Amniotic stem cell (primary cell): ENCODE measurements at regions not wholly inside any gene's neighbourhood (a gene's known extent, or its start where the extent isn't known, plus 50 kb on each side); places are given as distances from the start of the nearest gene placed in this dataset.

ENCODE experiments used
- DNase-seq: peaks from one replicate; lab custom pipeline; 2025; lab: John Stamatoyannopoulos, UW

DNA sequence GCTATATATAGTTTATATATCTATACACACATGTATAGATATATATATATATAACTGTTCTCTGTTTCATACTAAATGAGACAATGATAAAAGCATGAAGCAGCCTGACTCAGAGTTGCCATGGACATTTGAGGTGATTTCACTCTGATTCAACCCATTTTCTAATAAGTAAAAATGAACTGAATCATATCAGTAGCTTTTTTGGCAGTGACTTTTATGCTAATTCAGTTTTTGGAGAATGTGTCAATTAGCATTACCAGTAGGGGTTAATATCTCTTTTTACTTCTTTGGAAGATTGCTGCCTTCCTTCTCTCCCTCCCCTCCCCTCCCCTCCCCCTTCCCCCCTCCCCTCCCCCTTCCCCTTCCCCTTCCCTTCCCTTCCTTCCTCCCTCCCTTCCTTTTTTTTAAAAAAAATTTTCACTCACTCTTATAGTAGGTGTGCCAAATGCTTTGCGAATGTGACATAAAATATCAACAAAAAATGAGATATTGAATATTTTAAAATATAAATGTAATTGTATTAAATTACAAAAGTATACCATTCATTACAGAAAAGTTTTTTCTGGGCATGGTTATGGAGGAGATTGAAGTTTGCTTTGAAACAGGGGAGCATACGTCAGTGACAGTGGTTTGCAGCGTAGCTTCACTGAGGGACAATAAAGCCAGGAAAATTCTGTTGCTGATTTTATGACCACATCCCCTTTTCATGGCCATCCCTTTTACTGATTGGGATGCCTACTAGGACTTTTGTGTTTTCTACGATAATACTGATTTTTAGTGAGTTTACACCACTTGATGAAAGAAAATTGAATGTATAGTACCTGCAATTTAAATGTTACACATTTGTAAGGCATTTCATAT lies 64.0 kb upstream of the KLF6 start:
- peak; percentile 54 for DNase-seq

DNA sequence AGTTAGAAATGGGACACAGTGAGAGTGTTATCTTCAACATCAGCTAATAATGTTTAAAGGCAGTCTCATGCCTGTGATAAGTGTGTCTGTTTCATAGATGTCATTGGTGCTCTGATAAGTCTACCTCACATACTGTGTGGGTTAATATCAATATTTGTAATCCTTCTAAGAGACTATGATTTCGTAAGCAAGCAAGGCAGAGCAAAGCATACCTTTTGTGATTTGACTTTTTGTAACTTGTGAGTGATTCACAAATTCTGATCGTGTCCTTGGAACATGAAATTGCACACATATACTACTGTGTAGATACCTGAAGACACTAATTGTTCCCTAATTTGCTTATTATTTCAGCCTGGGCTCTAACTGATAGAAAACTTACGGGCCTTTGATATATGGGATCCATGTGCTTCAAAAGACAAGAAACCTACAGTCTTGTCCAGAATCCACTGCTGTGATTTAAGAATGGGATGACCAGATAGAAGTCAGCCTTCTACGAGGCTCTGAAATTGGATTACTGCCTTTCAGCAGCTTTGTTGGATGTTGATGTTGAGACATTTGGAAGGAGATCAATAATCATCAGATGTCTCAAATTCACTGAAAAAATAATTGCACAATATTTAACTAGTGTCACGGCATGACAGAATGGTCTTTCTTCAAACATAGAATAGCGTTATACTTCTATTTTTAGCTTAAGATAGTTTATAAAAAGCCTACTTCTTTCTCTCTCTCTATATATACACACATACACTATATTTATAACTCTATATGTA lies 63.2 kb upstream of the KLF6 start:
- no peak for DNase-seq

DNA sequence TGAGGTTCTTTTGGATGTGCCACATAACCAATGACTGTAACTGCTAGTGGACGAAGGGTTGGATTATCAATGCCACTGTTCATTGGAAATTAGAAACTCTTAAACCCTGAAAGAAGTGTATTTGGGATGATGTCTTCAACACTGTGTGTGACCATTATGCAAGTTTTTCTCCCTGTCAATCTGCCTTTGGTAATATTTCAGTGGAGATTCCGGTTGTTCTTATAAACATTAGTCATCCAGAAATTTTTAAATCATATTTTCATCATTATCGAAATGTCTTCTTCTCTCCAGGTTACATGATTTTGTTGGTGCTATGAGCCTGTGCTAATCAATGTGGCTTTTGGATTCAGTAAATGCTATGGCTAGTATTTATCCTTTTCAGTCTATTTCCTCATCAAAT lies 61.7 kb upstream of the KLF6 start:
- no peak for DNase-seq

DNA sequence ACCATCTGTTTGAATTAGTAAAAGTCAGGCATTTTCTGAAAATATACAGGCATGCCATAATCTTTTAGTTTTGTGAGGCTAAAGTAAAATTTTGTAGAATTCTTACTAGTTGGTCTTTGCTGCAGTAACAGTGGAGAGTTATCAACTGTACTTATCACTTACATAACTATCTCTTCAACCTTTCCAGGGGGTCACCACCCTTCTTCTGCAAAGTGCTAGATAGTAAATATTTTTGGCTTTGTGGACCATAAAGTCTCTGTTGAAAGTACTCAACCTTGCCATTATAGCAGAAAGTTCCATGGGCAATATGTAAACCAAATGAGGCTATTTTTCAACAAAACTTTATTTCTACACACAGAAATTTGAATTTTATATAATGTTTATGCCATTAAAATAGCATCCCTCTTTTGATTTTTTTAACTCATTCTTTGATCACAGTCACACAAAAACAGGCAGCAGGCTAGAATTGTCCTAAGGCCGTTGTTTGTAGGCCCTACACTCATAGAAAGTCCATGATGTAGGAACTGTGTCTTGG lies 59.5 kb upstream of the KLF6 start:
- DNase-seq = no peak

DNA sequence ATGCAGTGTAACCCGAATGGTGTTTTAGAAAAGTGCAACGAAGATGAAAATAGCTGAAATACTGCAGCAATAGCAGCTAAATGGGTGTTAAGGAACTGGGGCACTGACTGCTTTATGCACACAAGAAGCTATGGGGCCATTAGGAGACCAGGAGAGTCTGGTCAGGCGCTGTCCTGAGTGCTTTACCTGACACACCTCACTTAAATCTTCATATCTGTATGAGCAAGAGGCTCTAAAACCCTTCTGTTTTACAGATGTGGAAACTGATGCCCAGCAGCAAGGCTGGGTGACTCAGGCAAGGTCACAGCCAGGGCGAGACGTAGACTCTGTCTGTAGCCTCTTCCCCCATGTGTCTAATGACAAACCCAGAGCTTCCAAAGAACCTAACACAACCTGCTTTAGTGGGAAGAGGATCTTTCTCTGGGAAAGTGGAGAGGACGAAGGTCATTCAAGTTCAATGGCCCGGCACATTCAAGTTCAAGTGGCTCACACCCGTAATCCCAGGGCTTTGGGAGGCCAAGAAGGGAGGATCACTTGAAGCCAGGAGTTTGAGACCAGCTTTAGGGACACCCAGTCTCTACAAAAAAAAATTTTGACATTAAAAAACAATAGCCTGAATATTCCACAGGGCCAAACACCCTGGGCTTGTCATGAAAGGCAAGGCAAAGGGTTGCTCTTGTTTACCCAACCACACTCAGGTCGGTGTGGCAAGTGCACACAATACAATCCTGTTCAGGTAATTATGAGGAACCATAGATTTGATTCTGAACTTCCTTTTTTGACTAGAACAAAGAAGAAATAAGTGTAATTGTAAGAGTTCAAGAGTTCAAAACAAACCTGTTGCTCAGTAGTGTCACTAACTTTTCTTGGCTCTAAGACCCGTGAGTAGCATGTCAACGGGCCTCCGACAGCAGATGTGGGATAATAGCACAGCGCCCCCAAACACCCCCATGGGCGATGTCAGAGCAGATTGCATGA lies 53.7 kb upstream of the KLF6 start:
- no peak for DNase-seq

DNA sequence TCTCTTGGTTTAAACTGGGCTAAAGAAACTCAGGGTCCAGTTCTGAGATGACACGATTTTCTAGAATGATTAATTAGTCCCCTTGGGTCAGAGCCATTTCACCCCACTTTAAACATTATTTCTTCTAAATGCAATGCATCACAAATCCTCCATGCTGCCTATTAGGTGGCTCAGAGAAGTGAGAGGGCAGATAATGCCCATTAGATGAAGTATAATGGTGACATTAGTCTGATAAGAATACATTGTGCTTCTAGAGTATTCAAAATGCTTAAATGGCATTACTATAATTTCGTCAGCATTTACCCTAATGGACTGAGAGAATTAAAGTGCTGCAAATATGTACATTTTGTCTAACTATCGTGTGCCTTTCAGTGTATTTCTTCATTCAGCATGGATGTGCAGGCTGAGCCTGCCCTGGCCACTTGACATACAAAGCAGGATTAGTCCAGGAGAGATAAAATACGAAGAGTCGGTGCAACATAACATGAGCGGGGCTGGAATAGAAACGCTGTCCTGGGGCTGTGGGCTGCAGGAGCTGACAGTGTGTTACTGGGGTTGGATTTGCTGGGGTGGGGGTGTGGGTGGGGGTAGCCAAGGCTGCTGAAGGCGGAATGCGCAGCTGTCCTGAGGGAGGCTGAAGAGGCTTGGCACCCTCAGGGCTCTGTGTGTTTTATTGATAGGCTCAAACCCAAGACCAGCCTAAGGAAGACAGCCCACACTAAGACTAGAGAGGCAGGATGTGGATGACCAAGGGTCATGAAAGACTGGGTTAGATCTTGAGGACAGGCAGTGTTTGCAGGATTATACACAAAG lies 52.8 kb upstream of the KLF6 start:
- DNase-seq = no peak

DNA sequence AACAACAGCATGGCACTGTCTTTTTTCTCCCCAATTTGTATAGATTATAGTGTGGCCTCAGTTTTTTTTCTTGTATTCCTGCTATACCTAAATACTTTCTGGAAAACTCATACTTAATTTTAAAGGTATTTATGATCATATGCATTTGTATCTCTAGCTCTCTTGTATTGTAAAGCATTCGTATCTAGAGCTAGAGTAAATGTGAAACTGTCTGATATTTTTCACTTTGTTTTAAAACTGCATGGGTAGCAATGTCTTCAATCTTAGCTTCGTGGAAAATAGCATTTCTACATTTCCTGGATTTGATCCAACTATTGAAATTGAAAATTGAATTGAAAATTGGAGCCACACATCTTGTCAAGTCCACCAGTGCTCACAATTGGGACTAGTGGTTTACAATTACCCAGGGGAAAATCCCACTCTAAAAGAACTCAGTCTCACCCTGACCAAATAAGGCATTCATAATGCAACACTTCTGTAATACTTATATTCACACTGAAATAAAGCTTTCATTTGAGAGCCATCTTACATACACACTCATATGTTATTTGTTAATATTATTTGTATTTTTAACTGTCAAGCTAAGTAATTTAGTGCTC lies 51.3 kb upstream of the KLF6 start:
- DNase-seq = no peak

DNA sequence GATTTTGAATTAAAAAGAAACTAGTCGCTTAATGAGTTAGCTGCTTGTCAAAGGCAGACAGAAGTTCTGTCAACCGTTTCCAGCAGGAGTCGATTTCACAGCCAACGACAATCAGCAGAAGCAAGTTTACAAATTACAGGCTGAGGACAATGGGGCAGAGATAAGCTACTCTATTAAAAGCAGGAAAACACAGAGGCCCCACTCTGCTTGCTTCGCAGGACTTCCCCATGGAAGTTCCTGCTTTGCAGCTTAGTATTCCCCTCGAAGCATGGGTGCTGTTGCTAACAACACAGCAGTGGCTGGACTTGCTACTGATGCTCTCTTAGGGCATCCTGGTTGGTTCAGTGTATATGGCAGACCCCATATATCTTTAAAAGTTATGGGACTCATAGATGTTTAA lies 50.8 kb upstream of the KLF6 start:
- no peak for DNase-seq

DNA sequence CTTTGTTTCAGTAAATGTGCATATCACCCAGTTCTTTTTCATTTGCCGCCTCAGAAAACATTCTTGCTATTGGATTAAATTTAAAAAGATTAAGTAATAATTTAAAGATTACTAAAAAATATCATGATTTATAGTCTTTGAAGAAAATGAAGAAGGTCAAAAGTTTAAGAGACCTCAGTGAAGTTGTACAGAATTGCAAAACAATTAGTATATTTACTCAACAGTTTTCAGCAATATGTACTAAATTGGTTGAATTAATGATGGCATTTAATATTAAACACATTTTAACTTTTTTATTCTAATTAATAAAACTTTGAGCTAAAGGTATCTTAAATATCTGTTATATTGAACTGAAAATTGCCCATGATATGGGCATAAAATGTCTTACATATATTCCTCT lies 49.9 kb upstream of the KLF6 start:
- no peak for DNase-seq
